NCI-H2107 treated with DMSO at 0.1 percent for 48 hours (cell line): ENCODE measurements at regions not wholly inside any gene's neighbourhood (a gene's known extent, or its start where the extent isn't known, plus 50 kb on each side); places are given as distances from the start of the nearest gene placed in this dataset.

Source experiments
- DNase-seq: peaks from one replicate; lab custom pipeline; 2025; ENCODE audit not compliant: unreplicated experiment; lab: John Stamatoyannopoulos, UW

DNA sequence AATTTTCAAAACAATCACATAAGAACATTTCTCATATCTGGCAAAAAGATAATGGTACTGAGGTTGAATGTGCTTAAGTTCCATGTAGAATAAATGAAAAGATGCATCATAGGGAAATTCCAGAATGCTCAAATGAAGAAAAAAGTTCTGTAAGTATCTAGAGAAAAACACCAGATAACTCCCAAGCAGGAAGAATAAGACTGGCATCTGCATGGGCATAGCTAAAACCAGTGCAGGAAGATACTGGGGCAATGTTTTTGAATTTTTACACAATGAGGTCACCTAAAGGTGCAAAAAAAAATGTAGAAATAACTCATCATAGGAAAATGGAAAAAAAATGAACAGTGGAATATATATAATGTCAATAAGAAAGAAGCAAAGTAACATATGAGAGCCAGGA, 275.2 kb downstream of the BAMBI start:
- DNase-seq: no peak

- DNase-seq: no peak
Measured at GRCh38 chr10:28954211-28954610, 276.9 kb downstream of the BAMBI start.

DNA sequence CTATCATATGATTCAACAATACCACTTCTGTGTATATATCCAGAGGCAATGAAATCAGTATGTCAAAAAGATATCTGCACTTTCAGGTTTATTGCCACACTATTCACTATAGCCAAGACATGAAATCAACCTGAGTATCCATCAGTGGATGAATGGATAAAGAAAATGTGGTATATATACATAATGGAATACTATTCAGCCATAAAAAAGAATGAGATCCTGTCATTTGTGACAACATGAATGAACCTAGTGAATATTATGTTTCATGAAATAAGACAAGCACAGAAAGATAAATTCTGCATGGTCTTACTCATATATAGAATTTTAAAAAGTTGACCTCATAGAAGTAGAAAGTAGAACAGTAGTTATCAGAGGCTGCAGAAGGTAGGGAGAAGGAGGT, 281.1 kb downstream of the BAMBI start:
- no peak for DNase-seq

GRCh38 chr10:28959850-28960501, 282.7 kb downstream of the BAMBI start:
- no peak for DNase-seq

- DNase-seq: no peak
Measured at GRCh38 chr10:28962768-28963167, 285.4 kb downstream of the BAMBI start.

GRCh38 chr10:28963539-28964221, 286.4 kb downstream of the BAMBI start:
- DNase-seq: no peak

DNA sequence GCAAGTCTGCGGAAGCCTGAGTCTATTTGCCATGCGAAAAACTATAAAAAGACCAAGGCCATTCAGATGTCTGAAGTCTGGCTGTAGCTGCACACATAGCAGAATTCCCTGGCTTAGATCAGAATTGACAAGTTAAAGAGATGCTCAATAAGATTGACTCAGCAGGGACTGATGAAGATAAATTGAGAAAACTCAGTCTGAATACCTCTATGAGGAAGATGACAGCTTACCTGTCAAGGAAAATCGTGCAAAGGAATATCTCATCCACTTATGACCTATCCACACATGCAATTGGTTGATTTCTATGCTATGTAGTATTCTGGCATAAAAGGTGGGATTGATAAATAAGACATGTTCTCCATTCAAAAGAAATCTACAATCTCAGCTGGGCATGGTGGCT, 288.6 kb downstream of the BAMBI start:
- no peak for DNase-seq

DNA sequence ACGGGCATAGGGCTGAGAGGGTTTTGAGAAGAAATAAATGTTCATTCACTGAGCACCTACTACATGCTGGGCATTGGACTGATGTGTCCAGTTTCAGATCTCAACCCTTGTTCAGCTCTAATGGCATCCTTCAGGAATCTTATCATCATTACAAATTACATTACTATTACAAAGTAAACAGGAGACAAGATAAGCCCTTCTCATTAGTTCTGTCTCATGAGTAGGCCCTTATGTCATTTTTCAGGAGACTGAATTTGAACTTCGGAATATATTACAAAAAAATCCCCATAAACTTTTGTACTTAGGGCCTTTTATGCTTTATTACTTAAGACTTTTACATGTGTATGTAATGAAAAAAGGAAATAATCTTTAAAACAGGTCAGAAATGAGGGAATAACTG, 289.7 kb downstream of the BAMBI start:
- no peak for DNase-seq

GRCh38 chr10:28969413-28969812, 292.1 kb downstream of the BAMBI start:
- DNase-seq: no peak

- DNase-seq: no peak
Measured at GRCh38 chr10:28970231-28970630, 292.9 kb downstream of the BAMBI start.

DNA sequence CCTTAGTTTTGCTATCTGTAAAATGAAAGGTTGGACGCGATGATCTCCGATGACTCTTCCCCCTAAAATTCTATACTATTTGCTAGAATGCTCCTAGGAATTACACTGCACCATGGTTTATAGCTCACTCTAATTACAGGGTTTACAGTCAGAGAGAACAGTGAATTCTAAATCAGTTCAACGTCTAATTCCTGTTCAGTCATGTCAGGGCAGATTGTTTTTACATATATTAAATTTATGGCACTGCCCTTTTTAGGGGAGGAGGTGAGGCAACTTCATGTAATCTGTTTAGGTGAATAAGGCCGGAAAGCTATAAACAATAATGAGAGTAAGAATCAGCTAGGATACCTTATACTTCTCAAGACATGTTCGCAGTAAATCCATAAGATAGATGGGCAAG, 293.9 kb downstream of the BAMBI start:
- no peak for DNase-seq

- no peak for DNase-seq
Measured at GRCh38 chr10:28971764-28972163, 294.4 kb downstream of the BAMBI start.

- no peak for DNase-seq
Measured at GRCh38 chr10:28973309-28973972, 296.1 kb downstream of the BAMBI start.

- DNase-seq: peak; percentile 97
Measured at GRCh38 chr10:28975891-28976531, 298.7 kb downstream of the BAMBI start.

GRCh38 chr10:28977518-28977917, 300.2 kb downstream of the BAMBI start:
- no peak for DNase-seq

DNA sequence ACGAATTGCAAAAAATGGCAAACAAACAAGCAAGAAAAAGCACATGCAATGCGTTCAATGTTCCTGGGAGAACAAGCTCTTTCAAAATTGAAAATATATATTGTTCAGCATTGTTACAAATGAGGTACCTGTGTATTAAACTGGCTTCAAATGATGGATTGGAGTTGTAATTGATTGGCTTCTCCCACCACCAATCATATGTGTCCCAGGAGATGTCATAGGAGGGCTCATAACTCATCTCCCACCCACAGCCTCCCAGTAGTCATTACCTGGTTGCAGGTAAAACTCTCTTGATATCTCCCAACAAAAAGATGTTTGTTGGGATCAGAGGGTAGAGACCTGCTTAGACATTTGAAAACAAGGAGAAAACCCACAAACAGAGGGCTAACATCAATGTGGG, 302.9 kb downstream of the BAMBI start:
- no peak for DNase-seq

DNA sequence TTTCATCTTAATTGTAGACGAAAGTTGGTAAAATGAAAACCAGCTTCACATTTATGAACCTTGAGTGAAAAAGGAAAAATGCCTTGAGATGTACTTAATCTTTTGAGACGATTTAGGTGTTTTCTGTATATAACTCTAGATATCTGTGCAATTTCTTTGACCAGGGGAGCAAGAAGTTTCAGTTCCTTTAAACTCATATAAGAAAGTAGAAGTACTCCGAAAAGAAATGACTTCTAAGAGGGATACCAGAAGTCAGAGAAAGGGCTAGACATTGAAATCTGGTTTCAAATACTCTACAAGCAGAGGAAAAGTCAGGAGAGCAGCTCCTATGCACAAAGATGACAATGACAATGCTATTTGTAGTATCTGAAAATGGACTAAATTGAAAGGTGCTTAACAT, 303.7 kb downstream of the BAMBI start:
- no peak for DNase-seq

- no peak for DNase-seq
Measured at GRCh38 chr10:28982974-28983373, 305.7 kb downstream of the BAMBI start.

DNA sequence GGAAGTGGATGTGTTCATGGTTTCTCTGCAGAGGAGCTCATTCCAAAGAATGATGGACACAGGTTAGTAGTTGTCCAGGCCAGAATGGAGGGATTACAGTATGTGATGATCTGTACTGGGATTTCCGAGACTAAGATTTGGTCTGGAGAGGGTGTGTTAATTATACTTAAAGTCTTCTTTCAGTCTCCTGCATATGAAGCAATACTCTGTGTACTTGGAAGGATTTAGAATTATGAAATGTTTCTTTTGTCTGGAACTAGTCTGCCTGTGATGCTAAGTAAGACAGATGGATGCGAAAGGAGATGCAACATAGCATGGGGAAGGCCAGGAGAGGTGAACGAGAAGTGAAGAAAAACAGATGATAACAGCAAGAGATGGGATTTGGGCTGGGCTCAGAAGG, 305.1 kb upstream of the LYZL1 start:
- DNase-seq: no peak

DNA sequence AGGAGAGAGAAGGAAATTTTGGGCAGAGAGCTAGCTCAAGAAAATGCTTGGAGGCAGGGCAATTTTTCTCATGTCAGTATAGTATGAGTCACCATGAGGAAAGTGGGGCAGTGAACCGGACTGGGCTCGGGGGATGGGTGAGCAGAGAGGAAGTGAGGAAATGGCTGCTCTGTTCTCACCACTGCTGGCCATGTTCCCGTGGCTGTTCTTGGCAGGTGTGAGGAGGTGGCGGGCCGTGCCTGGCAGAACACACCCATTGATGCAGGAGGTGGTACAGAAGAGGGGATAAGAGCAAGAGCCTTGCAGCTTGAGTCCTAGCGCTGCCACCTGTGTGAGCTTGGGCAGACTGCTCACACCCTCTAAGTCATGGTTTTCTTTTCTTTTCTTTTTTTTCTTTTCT, 304.4 kb upstream of the LYZL1 start:
- peak; percentile 34 for DNase-seq

GRCh38 chr10:28985137-28985885, 303.6 kb upstream of the LYZL1 start:
- DNase-seq: no peak
